DND-41 (cell line): ENCODE measurements at regions not wholly inside any gene's neighbourhood (a gene's known extent, or its start where the extent isn't known, plus 50 kb on each side); places are given as distances from the start of the nearest gene placed in this dataset.
"Not testable (repeated sequence)": the region's sequence is repeated elsewhere in the genome, so short reads cannot be mapped to it uniquely, and the experiment has no call there.

ENCODE experiments used
- EZH2 ChIP-seq: IDR thresholded peaks from 3 replicates; pipeline ENCODE4 v1.6.1; 2012; ENCODE audit warnings: borderline replicate concordance, low read depth, mild to moderate bottlenecking, moderate library complexity, low read length, inconsistent platforms; ENCODE audit not compliant: severe bottlenecking
- TF ChIP-seq, protein P1 (sequence below): IDR thresholded peaks from 2 replicates; pipeline ENCODE4 v1.5.1; 2012; ENCODE audit warnings: borderline replicate concordance, low read length, moderate library complexity, mild to moderate bottlenecking; ENCODE audit not compliant: poor library complexity, severe bottlenecking; ENCODE audit errors: extremely low read depth

DNA sequence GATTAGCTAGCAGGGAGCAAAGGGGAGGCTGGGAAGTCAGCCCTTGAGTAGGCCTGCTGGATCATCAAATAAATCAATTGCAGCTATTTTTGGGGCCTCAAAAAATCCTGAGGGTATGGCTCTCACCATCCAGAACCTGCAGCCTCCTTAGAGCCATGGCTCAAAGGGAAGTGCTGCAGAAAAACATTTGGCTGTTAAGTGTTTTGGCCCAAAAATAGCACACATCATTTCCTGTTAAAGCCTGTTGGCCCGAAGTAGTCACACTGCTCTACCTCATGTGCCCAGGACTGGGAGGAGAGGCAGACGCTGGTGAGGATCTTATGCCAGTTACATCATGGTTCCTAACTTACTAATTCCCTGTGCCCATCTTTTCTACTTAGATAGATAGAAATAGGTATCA, 176.8 kb upstream of the PLGLB1 start:
- TF ChIP-seq, protein P1, sequence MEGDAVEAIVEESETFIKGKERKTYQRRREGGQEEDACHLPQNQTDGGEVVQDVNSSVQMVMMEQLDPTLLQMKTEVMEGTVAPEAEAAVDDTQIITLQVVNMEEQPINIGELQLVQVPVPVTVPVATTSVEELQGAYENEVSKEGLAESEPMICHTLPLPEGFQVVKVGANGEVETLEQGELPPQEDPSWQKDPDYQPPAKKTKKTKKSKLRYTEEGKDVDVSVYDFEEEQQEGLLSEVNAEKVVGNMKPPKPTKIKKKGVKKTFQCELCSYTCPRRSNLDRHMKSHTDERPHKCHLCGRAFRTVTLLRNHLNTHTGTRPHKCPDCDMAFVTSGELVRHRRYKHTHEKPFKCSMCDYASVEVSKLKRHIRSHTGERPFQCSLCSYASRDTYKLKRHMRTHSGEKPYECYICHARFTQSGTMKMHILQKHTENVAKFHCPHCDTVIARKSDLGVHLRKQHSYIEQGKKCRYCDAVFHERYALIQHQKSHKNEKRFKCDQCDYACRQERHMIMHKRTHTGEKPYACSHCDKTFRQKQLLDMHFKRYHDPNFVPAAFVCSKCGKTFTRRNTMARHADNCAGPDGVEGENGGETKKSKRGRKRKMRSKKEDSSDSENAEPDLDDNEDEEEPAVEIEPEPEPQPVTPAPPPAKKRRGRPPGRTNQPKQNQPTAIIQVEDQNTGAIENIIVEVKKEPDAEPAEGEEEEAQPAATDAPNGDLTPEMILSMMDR: not testable (repeated sequence)
- not testable (repeated sequence) for TF ChIP-seq EZH2
